ENCODE measurements at regions not wholly inside any gene's neighbourhood (a gene's known extent, or its start where the extent isn't known, plus 50 kb on each side); places are given as distances from the start of the nearest gene placed in this dataset.

DNA sequence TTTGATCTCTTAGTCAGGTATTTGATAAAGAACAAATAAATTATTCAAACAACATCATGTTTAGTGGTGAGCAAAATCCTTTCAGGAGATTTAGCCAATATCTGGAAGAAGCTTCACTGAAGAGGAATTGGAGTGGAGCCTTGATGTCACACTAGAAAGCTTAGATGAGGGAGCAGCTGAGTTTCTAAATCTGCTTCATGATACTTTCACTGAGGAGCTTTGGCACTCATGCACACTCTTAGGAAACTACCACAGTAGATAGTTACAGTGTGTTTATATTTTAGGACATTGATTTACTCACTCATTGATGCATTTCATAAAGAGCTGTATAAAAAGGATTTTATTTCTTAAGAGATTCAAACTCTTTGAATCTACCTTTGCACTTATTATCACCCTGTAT is 366.2 kb upstream of the BTBD3 start:
- no peak for TF ChIP-seq CTCF (IDR thresholded peaks at IDR 0.05; ENCODE audit: low read depth, low read length)
- DNase-seq: no peak
- H3K4me1 ChIP-seq: no peaks in the 10 kb centered on the region
- no peaks in the 10 kb centered on the region for H3K9me3 ChIP-seq
- no peaks in the 10 kb centered on the region for H3K36me3 ChIP-seq
- no peaks in the 10 kb centered on the region for H3K27me3 ChIP-seq
- H3K4me3 ChIP-seq (ENCODE audit: low read depth, low read length): no peak overlapping the region

- Histone ChIP-seq H3K36me3 (no peaks in the 10 kb centered on the region), H3K4me3 (ENCODE audit: low read depth, low read length) (no peak overlapping the region), H3K9me3 (no peaks in the 10 kb centered on the region), H3K4me1 (no peaks in the 10 kb centered on the region), H3K27me3 (no peaks in the 10 kb centered on the region)
- DNase-seq: no peak
- TF ChIP-seq CTCF (IDR thresholded peaks at IDR 0.05; ENCODE audit: low read depth, low read length): peak; percentile 19; the same call in 1 of the 2 replicates
Measured at GRCh38 chr20:11553603-11554002, 364.1 kb upstream of the BTBD3 start.

- no peak for DNase-seq
- Histone ChIP-seq H3K9me3 (no peaks in the 10 kb centered on the region), H3K36me3 (no peaks in the 10 kb centered on the region), H3K4me3 (ENCODE audit: low read depth, low read length) (no peak overlapping the region), H3K27me3 (no peaks in the 10 kb centered on the region), H3K4me1 (no peaks in the 10 kb centered on the region)
- no peak for TF ChIP-seq CTCF (IDR thresholded peaks at IDR 0.05; ENCODE audit: low read depth, low read length)
Measured at GRCh38 chr20:11555510-11555909, 362.2 kb upstream of the BTBD3 start.

- TF ChIP-seq CTCF (IDR thresholded peaks at IDR 0.05; ENCODE audit: low read depth, low read length): no peak
- Histone ChIP-seq H3K27me3 (no peaks in the 10 kb centered on the region), H3K4me1 (no peaks in the 10 kb centered on the region), H3K9me3 (no peaks in the 10 kb centered on the region), H3K4me3 (ENCODE audit: low read depth, low read length) (no peak overlapping the region), H3K36me3 (no peaks in the 10 kb centered on the region)
- DNase-seq: no peak
Measured at GRCh38 chr20:11556410-11556809, 361.3 kb upstream of the BTBD3 start.

DNA sequence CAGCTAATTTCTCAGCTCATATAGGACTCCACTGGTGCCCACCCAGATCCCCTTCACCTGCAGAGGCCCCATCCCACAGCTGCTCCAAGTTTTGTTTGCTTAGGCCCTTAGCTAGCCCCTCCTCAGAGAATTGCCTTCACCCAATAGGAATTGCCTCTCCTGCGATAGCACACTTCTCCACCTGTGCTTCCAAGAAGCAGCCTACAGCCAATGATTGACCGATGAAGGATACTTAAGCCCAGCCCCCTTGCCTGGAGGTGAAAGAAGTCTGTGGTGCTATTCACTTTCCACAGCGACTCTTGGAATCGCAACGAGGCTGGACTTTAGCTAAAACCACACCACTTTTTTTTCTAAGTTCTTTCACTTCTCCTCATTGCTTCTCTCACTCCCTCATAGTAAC is 353.2 kb upstream of the BTBD3 start:
- Histone ChIP-seq H3K4me3 (ENCODE audit: low read depth, low read length) (no peak overlapping the region), H3K4me1 (no peaks in the 10 kb centered on the region), H3K36me3 (no peaks in the 10 kb centered on the region), H3K9me3 (no peaks in the 10 kb centered on the region), H3K27me3 (no peaks in the 10 kb centered on the region)
- no peak for DNase-seq
- no peak for TF ChIP-seq CTCF (IDR thresholded peaks at IDR 0.05; ENCODE audit: low read depth, low read length)

GRCh38 chr20:11569163-11569562 is 348.5 kb upstream of the BTBD3 start:
- no peaks in the 10 kb centered on the region for H3K27me3 ChIP-seq
- no peaks in the 10 kb centered on the region for H3K9me3 ChIP-seq
- no peaks in the 10 kb centered on the region for H3K36me3 ChIP-seq
- TF ChIP-seq CTCF (IDR thresholded peaks at IDR 0.05; ENCODE audit: low read depth, low read length): no peak
- DNase-seq: no peak
- no peak overlapping the region for H3K4me3 ChIP-seq (ENCODE audit: low read depth, low read length)
- H3K4me1 ChIP-seq: no peaks in the 10 kb centered on the region
